Gastrocnemius medialis (tissue), 4 donors: ENCODE measurements at regions not wholly inside any gene's neighbourhood (a gene's known extent, or its start where the extent isn't known, plus 50 kb on each side); places are given as distances from the start of the nearest gene placed in this dataset.

Source experiments
- ATAC-seq, 2 donors: fragments of 150-250 bp; one replicate each; pipeline ENCODE4 v1.9.1; 2016
- DNase-seq, 2 donors: peaks; one replicate each; pipeline ENCODE4 v3.0.0-alpha.2; 2019
- H3K27ac ChIP-seq, 4 donors: fragments of 200-600 bp; sonication (generic); 1 replicate in 1 of 4; 2 replicates in 3 of 4; pipeline ENCODE4 v1.5.1; 2016 to 2018; ENCODE audit warnings: mild to moderate bottlenecking in 2 of 4, moderate library complexity in 1 of 4
- H3K27me3 ChIP-seq, 3 donors: fragments of 200-600 bp; sonication (generic) in 2 of 3; 1 replicate in 1 of 3; 2 replicates in 2 of 3; pipeline versions ENCODE4 v1.5.1 to v1.6.0; 2016 to 2019; ENCODE audit warnings: mild to moderate bottlenecking in 1 of 3, moderate library complexity in 1 of 3
- H3K36me3 ChIP-seq, 2 donors: fragments of 200-600 bp; sonication (generic) in 1 of 2; one replicate each; pipeline ENCODE4 v1.5.1; 2017 to 2018
- H3K4me1 ChIP-seq, 2 donors: fragments of 200-600 bp; sonication (generic) in 1 of 2; one replicate each; pipeline ENCODE4 v1.5.1; 2016 to 2017; ENCODE audit warnings: mild to moderate bottlenecking in 2 of 2
- H3K4me3 ChIP-seq, 4 donors: fragments of 200-600 bp; sonication (generic) in 3 of 4; 1 replicate in 1 of 4; 2 replicates in 3 of 4; pipeline ENCODE4 v1.5.1; 2016 to 2019; ENCODE audit warnings: mild to moderate bottlenecking in 2 of 4
- H3K9me3 ChIP-seq, 3 donors: fragments of 200-600 bp; sonication (generic) in 2 of 3; 1 replicate in 1 of 3; 2 replicates in 2 of 3; pipeline ENCODE4 v1.5.1; 2016 to 2019
- CTCF ChIP-seq, 5 experiments: fragments of 450-650 bp in 3 of 5; fragments of 200-600 bp in 2 of 5; sonication (generic) in 2 of 5; IDR thresholded peaks in 4 of 5; conservative IDR thresholded peaks in 1 of 5; 1 replicate in 4 of 5; 2 replicates in 1 of 5; pipeline ENCODE4 v1.5.1; 2016 to 2019; ENCODE audit warnings: antibody characterized with exemption in 5 of 5, mild to moderate bottlenecking in 3 of 5, moderate library complexity in 3 of 5
- POLR2A ChIP-seq, 2 donors: fragments of 450-650 bp; IDR thresholded peaks; one replicate each; pipeline ENCODE4 v1.6.1; 2017; ENCODE audit warnings: antibody characterized with exemption in 2 of 2, mild to moderate bottlenecking in 2 of 2, moderate library complexity in 2 of 2
- in situ Hi-C, 4 donors: fragments of 200-750 bp; cut with MboI; loops; one replicate each; pipeline versions ENCODE4 v1.15.0 to v1.8.0; 2017; ENCODE audit warnings: low sequenced_read_pairs in 4 of 4
- intact Hi-C: fragments of 100-400 bp; cut with DNase I; formaldehyde crosslinking; loops from one replicate; pipeline ENCODE4 v1.15.1; 2023; ENCODE audit warnings: low total_unique reads

DNA sequence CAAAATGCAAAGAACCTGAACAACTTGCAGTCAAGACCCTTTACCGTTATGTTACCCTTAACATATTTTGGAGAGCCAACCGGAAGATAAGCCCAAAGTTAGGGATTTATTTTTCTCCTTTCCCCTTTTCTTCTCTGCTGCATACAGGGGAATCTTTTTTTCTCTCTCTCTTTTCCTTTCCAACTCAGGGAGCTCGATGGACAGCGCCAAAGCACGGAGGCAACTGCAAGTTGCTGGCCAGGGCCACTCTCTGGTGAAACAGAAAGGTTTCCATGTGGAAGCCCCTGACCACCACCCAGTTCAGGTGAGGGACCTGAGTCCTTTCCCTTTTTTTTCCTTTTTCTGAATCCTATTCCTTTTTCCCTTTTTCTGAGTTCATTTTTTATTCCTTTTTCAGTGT lies 98.8 kb upstream of the COX10 start:
- ATAC-seq, result no peak
- Histone ChIP-seq H3K9me3 (no peaks in the 10 kb centered on the region), H3K27ac (no peak overlapping the region), H3K36me3 (no peaks in the 10 kb centered on the region), H3K27me3 (no peaks in the 10 kb centered on the region), H3K4me3 (no peak overlapping the region), H3K4me1 (no peaks in the 10 kb centered on the region)
- in situ Hi-C loops, result no loop called here
- DNase-seq, result no peak
- intact Hi-C loops, result no loop called here
- TF ChIP-seq CTCF (IDR thresholded peaks at IDR 0.05 in 4 of 5, conservative IDR thresholded peaks at IDR 0.05 in 1 of 5) (no peak), POLR2A (IDR thresholded peaks at IDR 0.05) (no peak)

- Histone ChIP-seq H3K4me1 (no peaks in the 10 kb centered on the region), H3K36me3 (no peaks in the 10 kb centered on the region), H3K4me3 (no peak overlapping the region), H3K9me3 (no peaks in the 10 kb centered on the region), H3K27ac (no peak overlapping the region), H3K27me3 (no peaks in the 10 kb centered on the region)
- no peak for ATAC-seq
- in situ Hi-C loops, result no loop called here
- intact Hi-C loops, result no loop called here
- TF ChIP-seq CTCF (IDR thresholded peaks at IDR 0.05 in 4 of 5, conservative IDR thresholded peaks at IDR 0.05 in 1 of 5) (no peak), POLR2A (IDR thresholded peaks at IDR 0.05) (no peak)
- no peak for DNase-seq
These were observed 95.2 kb upstream of the COX10 start for GRCh38 chr17:13973960-13974651.

DNA sequence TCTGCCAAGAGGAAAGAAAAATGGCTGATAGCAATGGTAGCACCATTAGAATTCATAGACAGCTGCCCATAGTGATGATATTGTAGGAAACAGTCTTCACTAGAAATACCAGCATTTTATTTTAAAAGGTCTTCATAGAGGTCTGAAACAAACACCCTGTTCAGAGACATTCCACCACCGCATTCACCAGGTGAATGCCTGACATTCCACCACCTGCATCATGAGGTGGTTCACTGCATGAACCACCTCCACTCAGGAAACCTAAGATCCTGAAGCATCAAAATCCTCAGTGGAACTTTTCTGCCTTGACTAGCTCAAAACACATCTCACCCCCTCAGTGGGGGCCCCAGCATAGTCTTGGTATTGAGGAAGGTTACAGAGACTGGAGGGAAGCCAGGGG lies 91.5 kb upstream of the COX10 start:
- Histone ChIP-seq H3K4me1 (no peaks in the 10 kb centered on the region), H3K36me3 (no peaks in the 10 kb centered on the region), H3K9me3 (no peaks in the 10 kb centered on the region), H3K27ac (no peak overlapping the region), H3K4me3 (no peak overlapping the region), H3K27me3 (no peaks in the 10 kb centered on the region)
- TF ChIP-seq POLR2A (IDR thresholded peaks at IDR 0.05), result no peak
- no peak for TF ChIP-seq CTCF (IDR thresholded peaks at IDR 0.05 in 4 of 5, conservative IDR thresholded peaks at IDR 0.05 in 1 of 5)
- ATAC-seq, result no peak
- intact Hi-C loops, result no loop called here
- in situ Hi-C loops, result no loop called here
- DNase-seq, result no peak

DNA sequence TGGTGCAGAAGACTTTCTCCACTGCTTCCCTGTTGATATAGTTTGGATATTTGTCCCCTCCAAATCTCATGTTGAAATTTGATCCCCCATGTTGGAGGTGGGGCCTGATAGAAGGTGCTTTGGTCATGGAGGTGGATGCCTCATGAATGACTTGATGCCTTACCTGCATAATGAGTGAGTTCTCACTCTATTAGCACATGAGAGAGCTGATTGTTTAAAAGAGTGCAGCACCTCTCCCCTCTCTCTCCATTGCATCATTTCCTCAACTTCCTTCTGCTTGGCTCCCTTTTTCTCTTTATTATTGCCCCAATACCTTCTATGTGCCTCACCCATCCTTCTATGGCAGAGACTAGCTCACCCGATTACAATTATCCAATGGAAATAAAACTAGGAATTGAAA lies 90.8 kb upstream of the COX10 start:
- in situ Hi-C loops (no loop called here), intact Hi-C loops (no loop called here)
- DNase-seq (no peak), ATAC-seq (no peak)
- Histone ChIP-seq H3K27me3 (no peaks in the 10 kb centered on the region), H3K36me3 (no peaks in the 10 kb centered on the region), H3K4me1 (no peaks in the 10 kb centered on the region), H3K27ac (no peak overlapping the region), H3K4me3 (no peak overlapping the region), H3K9me3 (no peaks in the 10 kb centered on the region)
- TF ChIP-seq CTCF (IDR thresholded peaks at IDR 0.05 in 4 of 5, conservative IDR thresholded peaks at IDR 0.05 in 1 of 5) (no peak), POLR2A (IDR thresholded peaks at IDR 0.05) (no peak)

DNA sequence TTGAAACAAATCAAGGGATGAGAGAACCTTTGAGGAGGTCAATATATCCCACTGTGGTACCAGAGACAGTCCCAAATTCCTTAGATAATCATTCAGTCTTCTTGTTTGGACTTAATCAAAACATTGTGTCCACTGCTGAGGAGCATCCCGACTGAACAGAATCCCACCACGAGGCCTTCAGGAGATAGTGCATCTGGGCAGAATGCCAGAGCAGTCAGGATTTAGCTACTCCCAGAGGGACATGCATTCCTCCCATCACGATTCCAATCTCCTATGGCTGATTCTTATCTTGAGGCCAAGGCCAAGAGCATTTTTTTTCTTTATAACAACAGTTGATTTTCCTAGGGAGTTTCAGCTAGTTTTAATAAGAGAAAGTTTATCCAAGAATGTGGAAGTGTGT lies 87.4 kb upstream of the COX10 start:
- no peaks in the 10 kb centered on the region for H3K9me3 ChIP-seq
- TF ChIP-seq CTCF (IDR thresholded peaks at IDR 0.05 in 4 of 5, conservative IDR thresholded peaks at IDR 0.05 in 1 of 5), result no peak
- no peak for TF ChIP-seq POLR2A (IDR thresholded peaks at IDR 0.05)
- no peaks in the 10 kb centered on the region for H3K27me3 ChIP-seq
- intact Hi-C loops, result no loop called here
- in situ Hi-C loops, result no loop called here
- H3K4me3 ChIP-seq, result no peak overlapping the region
- no peak for DNase-seq
- no peaks in the 10 kb centered on the region for H3K36me3 ChIP-seq
- ATAC-seq, result no peak
- H3K27ac ChIP-seq, result no peak overlapping the region
- no peaks in the 10 kb centered on the region for H3K4me1 ChIP-seq
